ENCODE measurements at regions not wholly inside any gene's neighbourhood (a gene's known extent, or its start where the extent isn't known, plus 50 kb on each side); places are given as distances from the start of the nearest gene placed in this dataset.

DNA sequence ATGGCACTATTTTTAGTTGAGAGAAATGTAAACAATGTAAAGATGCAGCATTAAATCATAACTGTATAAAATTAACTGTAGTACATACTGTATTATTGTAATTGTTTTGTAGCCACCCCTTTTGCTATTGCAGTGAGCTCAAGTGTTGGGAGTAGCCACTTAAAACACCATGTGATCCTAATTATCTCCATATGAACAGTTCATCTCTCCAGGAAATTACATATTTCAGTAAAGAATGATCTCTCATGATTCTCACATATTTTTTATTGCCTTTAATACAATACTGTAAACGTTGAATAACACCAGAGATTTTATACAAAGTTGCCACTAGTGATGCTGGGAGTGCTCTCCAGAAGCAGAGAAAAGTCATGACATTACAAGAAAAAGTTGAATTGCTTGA, 1768.6 kb downstream of the LRRC4C start:
- no peak for TF ChIP-seq ZBTB7B (CRISPR knock-in tag; IDR thresholded peaks at IDR 0.05)
- TF ChIP-seq EHMT2 (IDR thresholded peaks at IDR 0.05; ENCODE audit: borderline replicate concordance, low read depth, low read length) = no peak
- TF ChIP-seq ATF1 (CRISPR knock-in tag; IDR thresholded peaks at IDR 0.05) = no peak
- TF ChIP-seq ZBTB7A (CRISPR knock-in tag; IDR thresholded peaks at IDR 0.05) = no peak
- TF ChIP-seq, protein P1, sequence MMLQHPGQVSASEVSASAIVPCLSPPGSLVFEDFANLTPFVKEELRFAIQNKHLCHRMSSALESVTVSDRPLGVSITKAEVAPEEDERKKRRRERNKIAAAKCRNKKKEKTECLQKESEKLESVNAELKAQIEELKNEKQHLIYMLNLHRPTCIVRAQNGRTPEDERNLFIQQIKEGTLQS (CRISPR knock-in tag; IDR thresholded peaks at IDR 0.05) = no peak
